Upper lobe of left lung (tissue), 4 donors: ENCODE measurements at regions not wholly inside any gene's neighbourhood (a gene's known extent, or its start where the extent isn't known, plus 50 kb on each side); places are given as distances from the start of the nearest gene placed in this dataset.

Experiments
- POLR2A ChIP-seq, 4 donors: fragments of 450-650 bp; IDR thresholded peaks; one replicate each; pipeline ENCODE4 v1.5.1; 2016 to 2017; ENCODE audit warnings: antibody characterized with exemption in 4 of 4, mild to moderate bottlenecking in 2 of 4
- POLR2AphosphoS5 ChIP-seq, 2 donors: sonication (generic); formaldehyde crosslinking; IDR thresholded peaks; one replicate each; pipeline ENCODE4 v1.5.1; 2017; ENCODE audit warnings: antibody characterized with exemption in 2 of 2

DNA sequence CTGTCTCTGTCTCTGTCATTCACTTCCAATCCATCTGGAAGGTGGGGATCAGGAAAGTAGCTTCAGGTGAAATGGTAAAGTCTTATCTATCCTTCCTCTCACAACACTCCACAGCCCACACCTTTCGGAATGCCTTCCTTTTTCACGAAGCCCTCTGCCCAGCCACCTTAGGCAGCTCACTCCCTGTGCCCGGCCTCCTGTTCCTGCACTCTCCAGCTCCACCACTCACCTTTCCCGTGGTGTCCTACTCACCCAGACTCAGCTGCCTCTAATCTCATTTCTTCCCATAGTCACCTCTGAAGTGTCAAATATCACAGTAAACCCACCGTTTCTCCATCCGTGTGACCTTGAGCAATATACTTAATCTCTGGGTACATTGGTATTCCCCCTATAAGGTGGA lies 100.9 kb upstream of the C7orf33 start:
- TF ChIP-seq POLR2A (IDR thresholded peaks at IDR 0.05) (no peak), POLR2AphosphoS5 (IDR thresholded peaks at IDR 0.05) (no peak)
